ENCODE measurements at regions not wholly inside any gene's neighbourhood (a gene's known extent, or its start where the extent isn't known, plus 50 kb on each side); places are given as distances from the start of the nearest gene placed in this dataset.

- no peak for TF ChIP-seq EED (IDR thresholded peaks at IDR 0.05; ENCODE audit: low read depth)
- no peak for TF ChIP-seq BCLAF1 (IDR thresholded peaks at IDR 0.05)
- TF ChIP-seq ZBED1 (IDR thresholded peaks at IDR 0.05; ENCODE audit: borderline replicate concordance), result no peak
- TF ChIP-seq FOXK2 (IDR thresholded peaks at IDR 0.05), result no peak
- no peak for TF ChIP-seq TBL1XR1 (IDR thresholded peaks at IDR 0.05; ENCODE audit: low read depth, low read length)
These were observed 465.0 kb downstream of the MTRR start (continued) for GRCh38 chr5:8333977-8334376.

- intact Hi-C loops (cut with micrococcal nuclease; ENCODE audit: unreplicated experiment), result loop anchor here (5.0 kb wide), 1 partner anchor 867 kb away; no protein-coding TSS in a partner anchor
- Histone ChIP-seq H3K9me3 (replicated peaks; ENCODE audit: control insufficient read depth, insufficient read depth, low read length) (no peaks in the 10 kb centered on the region; the same call in 2 of the 3 replicates), H3K36me3 (ENCODE audit: control insufficient read depth in 2 of 2, insufficient read depth in 2 of 2, low read length in 1 of 2) (no peaks in the 10 kb centered on the region), H3K4me3 (no peak overlapping the region), H3K79me2 (ENCODE audit: control insufficient read depth, insufficient read depth, low read length) (no peaks in the 10 kb centered on the region), H3K9ac (ENCODE audit: control insufficient read depth, insufficient read depth, low read length) (no peak overlapping the region), H3K4me1 (ENCODE audit: control insufficient read depth, insufficient read depth, low read length) (no peaks in the 10 kb centered on the region), H4K20me1 (ENCODE audit: control insufficient read depth, insufficient read depth) (no peaks in the 10 kb centered on the region), H2AFZ (ENCODE audit: control insufficient read depth, low read depth, low read length) (no peak overlapping the region), H3K4me2 (ENCODE audit: control insufficient read depth, insufficient read depth) (no peak overlapping the region), H3K27me3 (replicated peaks in 1 of 2; ENCODE audit: control insufficient read depth in 2 of 2, insufficient read depth in 2 of 2, low read length in 1 of 2) (no peaks in the 10 kb centered on the region; a peak in 1 of 4 replicates), H3K27ac (ENCODE audit: control insufficient read depth, insufficient read depth) (no peak overlapping the region)
- BruUV-seq (replicated peaks), result no TSS peak
- TF ChIP-seq IKZF2 (IDR thresholded peaks at IDR 0.05) (no peak), SRF (IDR thresholded peaks at IDR 0.05; ENCODE audit: low read depth in 2 of 2, low read length in 2 of 2) (no peak), PAX8 (IDR thresholded peaks at IDR 0.05) (no peak), FOXK2 (IDR thresholded peaks at IDR 0.05) (no peak), NKRF (conservative IDR thresholded peaks at IDR 0.05) (no peak), TCF7 (IDR thresholded peaks at IDR 0.05; ENCODE audit: borderline replicate concordance) (no peak), ZBTB33 (IDR thresholded peaks at IDR 0.05) (no peak)
- DNase-seq (ENCODE audit: low read depth, low spot score) (no peak), ATAC-seq (no peak), FAIRE-seq (no peak)
- in situ Hi-C loops (cut with MboI), result no loop called here
- ChIA-PET RAD21 (ENCODE audit: unreplicated experiment) (no interaction called here), CTCF (interaction anchor here (0.7 to 0.9 kb wide), 2 partner anchors 16 to 411 kb away, joined by 3 read pairs; no protein-coding TSS in a partner anchor), SMC1A (ENCODE audit: uncharacterized antibody, unreplicated experiment) (interaction anchor here (0.6 to 1.0 kb wide), 2 partner anchors 502 to 609 kb away, joined by 3 read pairs; no protein-coding TSS in a partner anchor), POLR2A (interaction anchor here (0.5 kb wide), 1 partner anchor 1605 kb away, joined by 4 read pairs; no protein-coding TSS in a partner anchor)
- 2% methylated on average over 3 of the region's 3 CpGs for WGBS (ENCODE audit: insufficient coverage, insufficient replicate concordance, low lambda C conversion rate, missing lambda C conversion rate)
These were observed 471.3 kb downstream of the MTRR start for GRCh38 chr5:8340261-8340660.

Measured in GM12878 (cell line).